GM23338 (cell line): ENCODE measurements at regions not wholly inside any gene's neighbourhood (a gene's known extent, or its start where the extent isn't known, plus 50 kb on each side); places are given as distances from the start of the nearest gene placed in this dataset.

Experiments
- ATAC-seq: fragments of 200-7000 bp; cut with Tn5 transposase; 3 replicates; pipeline ENCODE4 v1.9.1; 2020
- DNase-seq: peaks from one replicate; pipeline ENCODE4 v3.0.0-alpha.2; 2015; ENCODE audit warnings: low spot score
- H2AFZ ChIP-seq: fragments of 200-600 bp; sonication (generic); 2 replicates; pipeline ENCODE4 v1.8.0; 2016; ENCODE audit warnings: antibody characterized with exemption, mild to moderate bottlenecking, moderate library complexity
- H3F3A ChIP-seq: fragments of 200-600 bp; sonication (generic); replicated peaks from 2 replicates; pipeline ENCODE4 v1.8.0; 2017; ENCODE audit warnings: antibody characterized with exemption, mixed run types, low read depth
- H3K27ac ChIP-seq: fragments of 200-600 bp; sonication (generic); 2 replicates; pipeline ENCODE4 v1.6.1; 2016; ENCODE audit warnings: low read depth
- H3K27me3 ChIP-seq: fragments of 200-600 bp; sonication (generic); 2 replicates; pipeline ENCODE4 v1.8.0; 2016; ENCODE audit warnings: mild to moderate bottlenecking, mixed run types, moderate library complexity; ENCODE audit not compliant: insufficient read depth
- H3K36me3 ChIP-seq: fragments of 200-600 bp; sonication (generic); 2 replicates; pipeline ENCODE4 v1.8.0; 2016; ENCODE audit warnings: mild to moderate bottlenecking; ENCODE audit not compliant: insufficient read depth
- H3K4me1 ChIP-seq: fragments of 200-600 bp; sonication (generic); 2 replicates; pipeline ENCODE4 v1.8.0; 2016; ENCODE audit warnings: mild to moderate bottlenecking, moderate library complexity; ENCODE audit not compliant: insufficient read depth
- H3K4me2 ChIP-seq: fragments of 200-600 bp; sonication (generic); 2 replicates; pipeline ENCODE4 v1.7.1; 2017; ENCODE audit warnings: mixed run types
- H3K4me3 ChIP-seq: fragments of 200-600 bp; sonication (generic); 2 replicates; pipeline ENCODE4 v1.6.1; 2016; ENCODE audit warnings: mixed run types
- H3K79me2 ChIP-seq: fragments of 200-600 bp; sonication (generic); replicated peaks from 2 replicates; pipeline ENCODE4 v1.8.0; 2017; ENCODE audit warnings: mild to moderate bottlenecking; ENCODE audit not compliant: insufficient read depth
- H3K9me2 ChIP-seq: fragments of 200-600 bp; sonication (generic); 2 replicates; pipeline ENCODE4 v1.8.0; 2017; ENCODE audit not compliant: insufficient read depth
- H4K20me1 ChIP-seq: fragments of 200-600 bp; sonication (generic); replicated peaks from 2 replicates; pipeline ENCODE4 v1.8.0; 2017; ENCODE audit warnings: mild to moderate bottlenecking; ENCODE audit not compliant: insufficient read depth
- H3K27ac Mint-ChIP-seq: 2 replicates; pipeline ENCODE4 v1.8.0; 2020; ENCODE audit warnings: inconsistent platforms, mild to moderate bottlenecking, moderate library complexity, mixed read lengths
- H3K27me3 Mint-ChIP-seq: 3 replicates; pipeline ENCODE4 v1.8.0; 2022; ENCODE audit warnings: low read depth, mild to moderate bottlenecking, moderate library complexity, mixed read lengths, inconsistent platforms; ENCODE audit not compliant: insufficient read depth, poor library complexity
- H3K36me3 Mint-ChIP-seq: 3 replicates; pipeline ENCODE4 v1.8.0; 2021; ENCODE audit warnings: low read depth, mild to moderate bottlenecking, inconsistent platforms, moderate library complexity, mixed read lengths
- H3K4me1 Mint-ChIP-seq: 3 replicates; pipeline ENCODE4 v1.8.0; 2020; ENCODE audit warnings: mild to moderate bottlenecking, inconsistent platforms, mixed read lengths
- H3K4me3 Mint-ChIP-seq: 3 replicates; pipeline ENCODE4 v1.8.0; 2021; ENCODE audit warnings: moderate library complexity, mild to moderate bottlenecking, inconsistent platforms, mixed read lengths
- H3K9me3 Mint-ChIP-seq: 3 replicates; pipeline ENCODE4 v1.8.0; 2020; ENCODE audit warnings: moderate library complexity, mild to moderate bottlenecking, inconsistent platforms, mixed read lengths
- CREB1 ChIP-seq: fragments of 250-450 bp; sonication (Bioruptor Pico); IDR thresholded peaks from 2 replicates; pipeline ENCODE4 v1.5.0; 2020; ENCODE audit warnings: low read depth, mild to moderate bottlenecking, moderate library complexity
- EZH2phosphoT487 ChIP-seq: fragments of 200-600 bp; sonication (generic); IDR thresholded peaks from one replicate; pipeline ENCODE4 v1.8.1; 2018; ENCODE audit warnings: antibody characterized with exemption; ENCODE audit not compliant: unreplicated experiment
- NANOG ChIP-seq: IDR thresholded peaks from 2 replicates; pipeline ENCODE4 v1.6.1; 2016; ENCODE audit warnings: antibody characterized with exemption, borderline replicate concordance
- POLR2AphosphoS5 ChIP-seq: IDR thresholded peaks from 2 replicates; pipeline ENCODE4 v1.6.1; 2016; ENCODE audit warnings: antibody characterized with exemption, low read depth
- STAT1 ChIP-seq: IDR thresholded peaks from one replicate; pipeline ENCODE4 v1.6.1; 2016; ENCODE audit warnings: antibody characterized with exemption; ENCODE audit not compliant: unreplicated experiment
- ZNF114 ChIP-seq: fragments of 250-450 bp; sonication (Bioruptor Pico); IDR thresholded peaks from 2 replicates; pipeline ENCODE4 v1.5.0; 2020; ENCODE audit warnings: mild to moderate bottlenecking, moderate library complexity
- TF ChIP-seq, protein P1 (sequence below): IDR thresholded peaks from 2 replicates; pipeline ENCODE4 v1.6.1; 2016; ENCODE audit warnings: antibody characterized with exemption
- TF ChIP-seq, protein P2 (sequence below): fragments of 250-450 bp; sonication (Bioruptor Pico); IDR thresholded peaks from 2 replicates; pipeline ENCODE4 v1.5.0; 2020; ENCODE audit warnings: mild to moderate bottlenecking, moderate library complexity
- TF ChIP-seq, protein P3 (sequence below), 2 experiments: fragments of 200-600 bp in 1 of 2; sonication (generic) in 1 of 2; conservative IDR thresholded peaks; 2 replicates each; pipeline versions ENCODE4 v1.5.1 to v1.6.1; 2016 to 2017; ENCODE audit warnings: antibody characterized with exemption in 2 of 2, low read depth in 2 of 2, mild to moderate bottlenecking in 2 of 2, moderate library complexity in 1 of 2

DNA sequence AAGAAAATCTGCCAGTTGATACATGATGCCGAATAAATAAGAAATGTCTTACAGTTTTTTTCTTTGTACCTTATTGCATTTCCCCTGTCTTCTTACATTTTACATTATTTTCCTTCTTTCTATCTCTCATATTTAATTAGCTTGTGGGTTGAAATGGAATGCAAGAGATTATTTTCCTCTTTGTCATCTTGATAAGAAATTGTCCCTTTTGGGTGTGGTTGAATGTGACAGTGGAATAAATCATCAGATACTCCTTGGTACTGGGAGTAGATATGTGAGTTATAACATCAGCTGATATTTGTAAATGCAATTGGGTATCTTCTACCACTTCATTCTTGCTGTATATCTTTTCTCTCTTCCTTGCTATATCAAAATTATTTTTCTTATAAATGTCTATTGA lies 997.4 kb downstream of the RAPGEF2 start:
- H3K27ac ChIP-seq = no peak overlapping the region
- H3K9me3 Mint-ChIP-seq = no peaks in the 10 kb centered on the region; the same call in 2 of the 3 replicates
- no peaks in the 10 kb centered on the region for H3K79me2 ChIP-seq
- DNase-seq (no peak), ATAC-seq (no peak)
- H3K4me1 Mint-ChIP-seq = peaks cover 4% of the 10 kb centered on the region
- TF ChIP-seq STAT1 (no peak), NANOG (no peak), POLR2AphosphoS5 (no peak), CREB1 (CRISPR knock-in tag) (no peak)
- H3K27ac Mint-ChIP-seq = no peak overlapping the region
- no peak overlapping the region for H2AFZ ChIP-seq
- no peak overlapping the region for H3K4me2 ChIP-seq
- H3K4me3 Mint-ChIP-seq = no peak overlapping the region
- no peaks in the 10 kb centered on the region for H3K36me3 Mint-ChIP-seq
- no peaks in the 10 kb centered on the region for H4K20me1 ChIP-seq
- H3K27me3 Mint-ChIP-seq = no peaks in the 10 kb centered on the region
- no peak overlapping the region for H3K4me3 ChIP-seq
- peaks cover 4% of the 10 kb centered on the region; the same call in 1 of the 2 replicates for H3K4me1 ChIP-seq
- peaks cover 8% of the 10 kb centered on the region; the same call in 1 of the 2 replicates for H3K9me2 ChIP-seq
- no peaks in the 10 kb centered on the region for H3F3A ChIP-seq
- no peaks in the 10 kb centered on the region for H3K36me3 ChIP-seq
- no peaks in the 10 kb centered on the region for H3K27me3 ChIP-seq

DNA sequence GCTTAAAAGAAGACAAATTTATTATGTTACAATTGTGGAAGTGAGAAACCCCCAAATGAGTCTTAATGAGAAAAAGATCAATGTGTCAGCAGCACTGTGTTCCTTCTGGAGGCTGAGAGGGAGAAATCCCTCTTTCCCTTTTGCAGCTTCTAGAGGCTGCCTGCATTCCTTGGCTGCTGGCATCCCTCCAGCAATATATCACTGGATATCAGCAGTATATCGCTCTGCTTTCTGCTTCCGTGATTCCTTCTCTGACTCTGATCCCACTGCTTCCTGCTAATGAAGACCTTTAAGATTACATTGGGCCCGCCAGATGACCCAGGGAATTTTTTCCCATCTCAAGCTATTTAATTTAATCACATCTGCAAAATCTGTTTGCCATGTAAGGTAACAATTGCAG lies 1008.0 kb downstream of the RAPGEF2 start:
- Mint-ChIP-seq H3K27me3 (no peaks in the 10 kb centered on the region), H3K36me3 (peaks cover 49% of the 10 kb centered on the region), H3K27ac (no peak overlapping the region), H3K4me1 (no peaks in the 10 kb centered on the region), H3K9me3 (peaks cover 68% of the 10 kb centered on the region), H3K4me3 (no peak overlapping the region)
- DNase-seq (no peak), ATAC-seq (no peak)
- H3K4me3 ChIP-seq = no peak overlapping the region
- no peak overlapping the region for H3K27ac ChIP-seq
- H3K36me3 ChIP-seq = peaks cover 9% of the 10 kb centered on the region; the same call in 1 of the 2 replicates
- H3K27me3 ChIP-seq = no peaks in the 10 kb centered on the region
- H3F3A ChIP-seq = no peaks in the 10 kb centered on the region
- no peaks in the 10 kb centered on the region for H3K9me2 ChIP-seq
- no peaks in the 10 kb centered on the region for H3K79me2 ChIP-seq
- H2AFZ ChIP-seq = no peak overlapping the region
- H3K4me2 ChIP-seq = no peak overlapping the region
- H3K4me1 ChIP-seq = no peaks in the 10 kb centered on the region
- H4K20me1 ChIP-seq = no peaks in the 10 kb centered on the region
- TF ChIP-seq NANOG = no peak
- TF ChIP-seq, protein P1, sequence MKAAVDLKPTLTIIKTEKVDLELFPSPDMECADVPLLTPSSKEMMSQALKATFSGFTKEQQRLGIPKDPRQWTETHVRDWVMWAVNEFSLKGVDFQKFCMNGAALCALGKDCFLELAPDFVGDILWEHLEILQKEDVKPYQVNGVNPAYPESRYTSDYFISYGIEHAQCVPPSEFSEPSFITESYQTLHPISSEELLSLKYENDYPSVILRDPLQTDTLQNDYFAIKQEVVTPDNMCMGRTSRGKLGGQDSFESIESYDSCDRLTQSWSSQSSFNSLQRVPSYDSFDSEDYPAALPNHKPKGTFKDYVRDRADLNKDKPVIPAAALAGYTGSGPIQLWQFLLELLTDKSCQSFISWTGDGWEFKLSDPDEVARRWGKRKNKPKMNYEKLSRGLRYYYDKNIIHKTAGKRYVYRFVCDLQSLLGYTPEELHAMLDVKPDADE = no peak
- no peak for TF ChIP-seq POLR2AphosphoS5
- TF ChIP-seq ZNF114 = no peak
- TF ChIP-seq CREB1 (CRISPR knock-in tag) = no peak
- TF ChIP-seq EZH2phosphoT487 = no peak
- TF ChIP-seq, protein P2, sequence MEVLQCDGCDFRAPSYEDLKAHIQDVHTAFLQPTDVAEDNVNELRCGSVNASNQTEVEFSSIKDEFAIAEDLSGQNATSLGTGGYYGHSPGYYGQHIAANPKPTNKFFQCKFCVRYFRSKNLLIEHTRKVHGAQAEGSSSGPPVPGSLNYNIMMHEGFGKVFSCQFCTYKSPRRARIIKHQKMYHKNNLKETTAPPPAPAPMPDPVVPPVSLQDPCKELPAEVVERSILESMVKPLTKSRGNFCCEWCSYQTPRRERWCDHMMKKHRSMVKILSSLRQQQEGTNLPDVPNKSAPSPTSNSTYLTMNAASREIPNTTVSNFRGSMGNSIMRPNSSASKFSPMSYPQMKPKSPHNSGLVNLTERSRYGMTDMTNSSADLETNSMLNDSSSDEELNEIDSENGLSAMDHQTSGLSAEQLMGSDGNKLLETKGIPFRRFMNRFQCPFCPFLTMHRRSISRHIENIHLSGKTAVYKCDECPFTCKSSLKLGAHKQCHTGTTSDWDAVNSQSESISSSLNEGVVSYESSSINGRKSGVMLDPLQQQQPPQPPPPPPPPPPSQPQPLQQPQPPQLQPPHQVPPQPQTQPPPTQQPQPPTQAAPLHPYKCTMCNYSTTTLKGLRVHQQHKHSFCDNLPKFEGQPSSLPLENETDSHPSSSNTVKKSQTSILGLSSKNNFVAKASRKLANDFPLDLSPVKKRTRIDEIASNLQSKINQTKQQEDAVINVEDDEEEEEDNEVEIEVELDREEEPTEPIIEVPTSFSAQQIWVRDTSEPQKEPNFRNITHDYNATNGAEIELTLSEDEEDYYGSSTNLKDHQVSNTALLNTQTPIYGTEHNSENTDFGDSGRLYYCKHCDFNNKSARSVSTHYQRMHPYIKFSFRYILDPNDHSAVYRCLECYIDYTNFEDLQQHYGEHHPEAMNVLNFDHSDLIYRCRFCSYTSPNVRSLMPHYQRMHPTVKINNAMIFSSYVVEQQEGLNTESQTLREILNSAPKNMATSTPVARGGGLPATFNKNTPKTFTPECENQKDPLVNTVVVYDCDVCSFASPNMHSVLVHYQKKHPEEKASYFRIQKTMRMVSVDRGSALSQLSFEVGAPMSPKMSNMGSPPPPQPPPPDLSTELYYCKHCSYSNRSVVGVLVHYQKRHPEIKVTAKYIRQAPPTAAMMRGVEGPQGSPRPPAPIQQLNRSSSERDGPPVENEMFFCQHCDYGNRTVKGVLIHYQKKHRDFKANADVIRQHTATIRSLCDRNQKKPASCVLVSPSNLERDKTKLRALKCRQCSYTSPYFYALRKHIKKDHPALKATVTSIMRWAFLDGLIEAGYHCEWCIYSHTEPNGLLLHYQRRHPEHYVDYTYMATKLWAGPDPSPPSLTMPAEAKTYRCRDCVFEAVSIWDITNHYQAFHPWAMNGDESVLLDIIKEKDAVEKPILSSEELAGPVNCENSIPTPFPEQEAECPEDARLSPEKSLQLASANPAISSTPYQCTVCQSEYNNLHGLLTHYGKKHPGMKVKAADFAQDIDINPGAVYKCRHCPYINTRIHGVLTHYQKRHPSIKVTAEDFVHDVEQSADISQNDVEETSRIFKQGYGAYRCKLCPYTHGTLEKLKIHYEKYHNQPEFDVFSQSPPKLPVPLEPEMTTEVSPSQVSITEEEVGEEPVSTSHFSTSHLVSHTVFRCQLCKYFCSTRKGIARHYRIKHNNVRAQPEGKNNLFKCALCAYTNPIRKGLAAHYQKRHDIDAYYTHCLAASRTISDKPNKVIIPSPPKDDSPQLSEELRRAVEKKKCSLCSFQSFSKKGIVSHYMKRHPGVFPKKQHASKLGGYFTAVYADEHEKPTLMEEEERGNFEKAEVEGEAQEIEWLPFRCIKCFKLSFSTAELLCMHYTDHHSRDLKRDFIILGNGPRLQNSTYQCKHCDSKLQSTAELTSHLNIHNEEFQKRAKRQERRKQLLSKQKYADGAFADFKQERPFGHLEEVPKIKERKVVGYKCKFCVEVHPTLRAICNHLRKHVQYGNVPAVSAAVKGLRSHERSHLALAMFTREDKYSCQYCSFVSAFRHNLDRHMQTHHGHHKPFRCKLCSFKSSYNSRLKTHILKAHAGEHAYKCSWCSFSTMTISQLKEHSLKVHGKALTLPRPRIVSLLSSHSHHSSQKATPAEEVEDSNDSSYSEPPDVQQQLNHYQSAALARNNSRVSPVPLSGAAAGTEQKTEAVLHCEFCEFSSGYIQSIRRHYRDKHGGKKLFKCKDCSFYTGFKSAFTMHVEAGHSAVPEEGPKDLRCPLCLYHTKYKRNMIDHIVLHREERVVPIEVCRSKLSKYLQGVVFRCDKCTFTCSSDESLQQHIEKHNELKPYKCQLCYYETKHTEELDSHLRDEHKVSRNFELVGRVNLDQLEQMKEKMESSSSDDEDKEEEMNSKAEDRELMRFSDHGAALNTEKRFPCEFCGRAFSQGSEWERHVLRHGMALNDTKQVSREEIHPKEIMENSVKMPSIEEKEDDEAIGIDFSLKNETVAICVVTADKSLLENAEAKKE = no peak
- TF ChIP-seq, protein P3, sequence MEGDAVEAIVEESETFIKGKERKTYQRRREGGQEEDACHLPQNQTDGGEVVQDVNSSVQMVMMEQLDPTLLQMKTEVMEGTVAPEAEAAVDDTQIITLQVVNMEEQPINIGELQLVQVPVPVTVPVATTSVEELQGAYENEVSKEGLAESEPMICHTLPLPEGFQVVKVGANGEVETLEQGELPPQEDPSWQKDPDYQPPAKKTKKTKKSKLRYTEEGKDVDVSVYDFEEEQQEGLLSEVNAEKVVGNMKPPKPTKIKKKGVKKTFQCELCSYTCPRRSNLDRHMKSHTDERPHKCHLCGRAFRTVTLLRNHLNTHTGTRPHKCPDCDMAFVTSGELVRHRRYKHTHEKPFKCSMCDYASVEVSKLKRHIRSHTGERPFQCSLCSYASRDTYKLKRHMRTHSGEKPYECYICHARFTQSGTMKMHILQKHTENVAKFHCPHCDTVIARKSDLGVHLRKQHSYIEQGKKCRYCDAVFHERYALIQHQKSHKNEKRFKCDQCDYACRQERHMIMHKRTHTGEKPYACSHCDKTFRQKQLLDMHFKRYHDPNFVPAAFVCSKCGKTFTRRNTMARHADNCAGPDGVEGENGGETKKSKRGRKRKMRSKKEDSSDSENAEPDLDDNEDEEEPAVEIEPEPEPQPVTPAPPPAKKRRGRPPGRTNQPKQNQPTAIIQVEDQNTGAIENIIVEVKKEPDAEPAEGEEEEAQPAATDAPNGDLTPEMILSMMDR (conservative IDR thresholded peaks at IDR 0.05; ENCODE audit: low read depth in 2 of 2) = no peak
- no peak for TF ChIP-seq STAT1
